ENCODE measurements at regions not wholly inside any gene's neighbourhood (a gene's known extent, or its start where the extent isn't known, plus 50 kb on each side); places are given as distances from the start of the nearest gene placed in this dataset.
A peak's percentile ranks its signal among the peaks of the same experiment; 100 is the strongest.

- POLR2A ChIA-PET (ENCODE audit: partially characterized antibody): no interaction called here
- intact Hi-C loops (cut with micrococcal nuclease): no loop called here
- peaks cover 0 to 4% (median 0%) of the 10 kb centered on the region in 8 donors for H3K9me3 Mint-ChIP-seq
Observed at GRCh38 chr5:89436464-89436863, 553.5 kb upstream of the MEF2C start.

DNA sequence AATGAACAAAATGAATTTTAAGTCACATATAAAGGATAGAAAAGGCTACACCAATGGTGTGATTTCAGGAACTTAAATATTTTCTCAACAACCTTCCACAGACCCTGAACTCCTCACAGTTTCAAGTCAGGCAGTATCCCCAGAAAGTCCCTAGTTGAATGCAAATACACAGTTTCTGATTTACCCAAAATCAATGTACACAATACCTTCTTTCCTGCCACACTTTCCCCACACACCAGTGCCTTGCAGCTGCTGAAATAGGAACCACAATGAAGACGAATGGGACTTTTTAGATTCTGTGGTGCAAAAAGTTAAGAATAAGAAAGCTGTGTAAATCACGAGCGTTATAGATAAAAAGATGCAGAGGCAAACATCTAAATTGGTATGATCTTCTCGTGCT is 552.4 kb upstream of the MEF2C start:
- DNase-seq: no peak
- Mint-ChIP-seq H3K27ac (no peak overlapping the region), H3K9me3 (peaks cover 0 to 9% (median 1%) of the 10 kb centered on the region in 8 donors), H3K4me3 (no peak overlapping the region), H3K27me3 (no peaks in the 10 kb centered on the region), H3K36me3 (no peaks in the 10 kb centered on the region), H3K4me1 (no peaks in the 10 kb centered on the region)
- H3K4me1 ChIP-seq (ENCODE audit: insufficient read depth, low read length): no peaks in the 10 kb centered on the region
- no peaks in the 10 kb centered on the region for H3K36me3 ChIP-seq (ENCODE audit: insufficient read depth, low read length)
- H3K9me3 ChIP-seq (ENCODE audit: control insufficient read depth in 1 of 2, low read length in 2 of 2): no peaks in the 10 kb centered on the region
- intact Hi-C loops (cut with micrococcal nuclease): no loop called here
- no peaks in the 10 kb centered on the region for H3K27me3 ChIP-seq (ENCODE audit: insufficient read depth, low read length)
- CTCF ChIA-PET (ENCODE audit: partially characterized antibody): no interaction called here
- POLR2A ChIA-PET (ENCODE audit: partially characterized antibody): no interaction called here
- H3K4me3 ChIP-seq (ENCODE audit: low read length in 2 of 2): no peak overlapping the region
- no peak overlapping the region for H3K27ac ChIP-seq (ENCODE audit: low read depth, low read length)

More at GRCh38 chr5:89436464-89436863, 553.5 kb upstream of the MEF2C start:
- no peaks in the 10 kb centered on the region for H3K27me3 ChIP-seq (ENCODE audit: insufficient read depth, low read length)
- no peak overlapping the region for H3K27ac Mint-ChIP-seq
- no peaks in the 10 kb centered on the region for H3K4me1 ChIP-seq (ENCODE audit: insufficient read depth, low read length)
- CTCF ChIA-PET (ENCODE audit: partially characterized antibody): interaction anchor here (0.8 kb wide), 1 partner anchor 9 kb away, joined by 3 read pairs; no protein-coding TSS in a partner anchor
- H3K9me3 ChIP-seq (ENCODE audit: control insufficient read depth in 1 of 2, low read length in 2 of 2): no peaks in the 10 kb centered on the region
- H3K4me3 Mint-ChIP-seq: no peak overlapping the region
- DNase-seq: no peak
- H3K4me1 Mint-ChIP-seq: no peaks in the 10 kb centered on the region
- no peaks in the 10 kb centered on the region for H3K36me3 ChIP-seq (ENCODE audit: insufficient read depth, low read length)
- no peaks in the 10 kb centered on the region for H3K27me3 Mint-ChIP-seq
- no peaks in the 10 kb centered on the region for H3K36me3 Mint-ChIP-seq
- no peak overlapping the region for H3K4me3 ChIP-seq (ENCODE audit: low read length in 2 of 2)
- H3K27ac ChIP-seq (ENCODE audit: low read depth, low read length): no peak overlapping the region

DNA sequence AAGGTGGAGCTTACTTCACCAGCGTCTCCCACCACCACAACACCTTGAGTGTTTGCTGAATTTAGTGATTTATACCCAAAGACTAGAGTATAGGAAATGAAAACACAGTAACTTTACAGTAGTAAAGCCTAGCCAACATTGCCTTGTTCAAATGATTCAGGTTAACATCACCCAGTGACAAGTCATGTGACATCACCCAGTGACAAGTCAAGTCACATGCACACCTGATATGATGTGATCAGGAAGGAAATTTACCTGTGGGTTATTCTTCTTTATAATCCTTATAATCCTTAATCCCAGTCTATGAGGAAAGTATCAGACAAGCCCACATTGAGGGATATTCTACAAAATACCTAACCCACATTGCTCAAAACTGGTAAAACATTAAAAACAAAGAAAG is 545.6 kb upstream of the MEF2C start:
- intact Hi-C loops (cut with micrococcal nuclease): no loop called here
- Histone ChIP-seq H3K9me3 (ENCODE audit: control insufficient read depth in 1 of 2, low read length in 2 of 2) (no peaks in the 10 kb centered on the region), H3K36me3 (ENCODE audit: insufficient read depth, low read length) (no peaks in the 10 kb centered on the region), H3K4me3 (ENCODE audit: low read length in 2 of 2) (no peak overlapping the region), H3K4me1 (ENCODE audit: insufficient read depth, low read length) (no peaks in the 10 kb centered on the region), H3K27me3 (ENCODE audit: insufficient read depth, low read length) (no peaks in the 10 kb centered on the region), H3K27ac (ENCODE audit: low read depth, low read length) (no peak overlapping the region)
- ChIA-PET POLR2A (ENCODE audit: partially characterized antibody) (no interaction called here), CTCF (ENCODE audit: partially characterized antibody) (no interaction called here)
- Mint-ChIP-seq H3K4me3 (no peak overlapping the region), H3K4me1 (no peaks in the 10 kb centered on the region), H3K27ac (no peak overlapping the region), H3K36me3 (no peaks in the 10 kb centered on the region), H3K27me3 (no peaks in the 10 kb centered on the region), H3K9me3 (peaks cover 0 to 13% (median 0%) of the 10 kb centered on the region in 8 donors)
- DNase-seq: no peak

DNA sequence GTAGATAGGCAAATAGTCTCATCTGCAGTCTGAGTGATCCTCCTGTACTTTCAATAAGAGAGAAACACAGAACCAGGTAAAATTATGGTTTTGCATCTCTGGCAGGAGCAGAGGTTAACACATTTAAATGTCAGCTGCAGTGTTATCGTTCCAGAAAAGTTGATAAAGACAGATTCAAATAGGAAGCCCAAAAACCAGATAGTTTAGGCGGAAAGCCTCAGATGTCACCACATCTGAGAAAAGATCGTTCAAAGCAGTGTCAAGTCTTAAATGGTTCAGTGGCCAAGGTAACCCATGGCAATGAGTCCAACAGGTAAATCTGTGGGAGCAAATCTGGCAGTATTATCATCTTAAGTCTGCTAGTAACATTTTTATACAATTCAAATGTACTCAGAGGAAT is 542.1 kb upstream of the MEF2C start:
- H3K4me3 ChIP-seq (ENCODE audit: low read length in 2 of 2): no peak overlapping the region
- H3K4me1 ChIP-seq (ENCODE audit: insufficient read depth, low read length): no peaks in the 10 kb centered on the region
- Mint-ChIP-seq H3K4me1 (no peaks in the 10 kb centered on the region), H3K27ac (peak overlapping the region in 1 of 7 donors; percentile 15), H3K27me3 (no peaks in the 10 kb centered on the region), H3K4me3 (no peak overlapping the region), H3K9me3 (peaks cover 0 to 4% (median 1%) of the 10 kb centered on the region in 8 donors), H3K36me3 (no peaks in the 10 kb centered on the region)
- intact Hi-C loops (cut with micrococcal nuclease): no loop called here
- no peak overlapping the region for H3K27ac ChIP-seq (ENCODE audit: low read depth, low read length)
- H3K36me3 ChIP-seq (ENCODE audit: insufficient read depth, low read length): no peaks in the 10 kb centered on the region
- ChIA-PET CTCF (ENCODE audit: partially characterized antibody) (no interaction called here), POLR2A (ENCODE audit: partially characterized antibody) (no interaction called here)
- no peaks in the 10 kb centered on the region for H3K27me3 ChIP-seq (ENCODE audit: insufficient read depth, low read length)
- H3K9me3 ChIP-seq (ENCODE audit: control insufficient read depth in 1 of 2, low read length in 2 of 2): no peaks in the 10 kb centered on the region
- no peak for DNase-seq

- H3K4me3 ChIP-seq (ENCODE audit: low read length in 2 of 2): no peak overlapping the region
- no peak overlapping the region for H3K27ac ChIP-seq (ENCODE audit: low read depth, low read length)
- Mint-ChIP-seq H3K27me3 (no peaks in the 10 kb centered on the region), H3K36me3 (no peaks in the 10 kb centered on the region), H3K4me1 (no peaks in the 10 kb centered on the region), H3K4me3 (no peak overlapping the region), H3K27ac (no peak overlapping the region), H3K9me3 (peaks cover 2 to 14% (median 4%) of the 10 kb centered on the region in 8 donors)
- H3K9me3 ChIP-seq (ENCODE audit: control insufficient read depth in 1 of 2, low read length in 2 of 2): no peaks in the 10 kb centered on the region
- H3K36me3 ChIP-seq (ENCODE audit: insufficient read depth, low read length): no peaks in the 10 kb centered on the region
- H3K27me3 ChIP-seq (ENCODE audit: insufficient read depth, low read length): no peaks in the 10 kb centered on the region
- no peaks in the 10 kb centered on the region for H3K4me1 ChIP-seq (ENCODE audit: insufficient read depth, low read length)
- CTCF ChIA-PET (ENCODE audit: partially characterized antibody): no interaction called here
- POLR2A ChIA-PET (ENCODE audit: partially characterized antibody): no interaction called here
- intact Hi-C loops (cut with micrococcal nuclease): no loop called here
- no peak for DNase-seq
Observed at GRCh38 chr5:89421035-89421434, 538.1 kb upstream of the MEF2C start.

DNA sequence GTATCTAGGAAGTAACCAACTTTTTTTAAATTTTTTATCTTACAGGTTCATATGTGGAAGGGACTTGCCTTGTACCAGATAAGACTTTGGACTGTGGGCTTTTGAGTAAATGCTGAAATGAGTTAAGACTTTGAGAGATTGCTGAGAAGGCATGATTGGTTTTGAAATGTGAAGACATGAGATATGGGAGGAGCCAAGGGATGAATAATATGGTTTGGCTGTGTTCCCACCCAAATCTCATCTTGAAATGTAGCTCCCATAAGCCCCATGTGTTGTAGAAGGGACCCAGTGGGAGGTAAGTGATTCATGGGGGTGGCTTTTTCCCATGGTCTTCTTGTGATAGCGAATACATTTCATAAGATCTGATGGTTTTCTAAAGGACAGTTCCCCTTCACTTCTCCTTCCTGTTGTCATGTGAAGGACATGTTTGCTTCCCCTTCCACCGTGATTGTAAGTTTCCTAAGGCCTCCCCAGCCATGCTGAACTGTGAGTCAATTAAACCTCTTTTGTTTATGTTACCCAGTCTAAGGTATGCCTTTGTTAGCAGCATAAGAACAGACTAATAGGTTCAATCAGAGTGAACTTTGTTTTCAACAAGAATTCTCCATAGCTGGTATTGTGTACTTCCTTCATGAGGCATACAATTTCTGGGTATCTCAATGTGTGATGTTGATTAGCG is 535.6 kb upstream of the MEF2C start:
- no peak for DNase-seq
- Mint-ChIP-seq H3K4me3 (no peak overlapping the region), H3K36me3 (no peaks in the 10 kb centered on the region), H3K9me3 (peaks cover 0 to 10% (median 5%) of the 10 kb centered on the region in 8 donors), H3K4me1 (no peaks in the 10 kb centered on the region), H3K27ac (no peak overlapping the region), H3K27me3 (no peaks in the 10 kb centered on the region)
- Histone ChIP-seq H3K4me3 (ENCODE audit: low read length in 2 of 2) (no peak overlapping the region), H3K36me3 (ENCODE audit: insufficient read depth, low read length) (no peaks in the 10 kb centered on the region), H3K4me1 (ENCODE audit: insufficient read depth, low read length) (no peaks in the 10 kb centered on the region), H3K27ac (ENCODE audit: low read depth, low read length) (no peak overlapping the region), H3K9me3 (ENCODE audit: control insufficient read depth in 1 of 2, low read length in 2 of 2) (no peaks in the 10 kb centered on the region), H3K27me3 (ENCODE audit: insufficient read depth, low read length) (no peaks in the 10 kb centered on the region)
- ChIA-PET POLR2A (ENCODE audit: partially characterized antibody) (no interaction called here), CTCF (ENCODE audit: partially characterized antibody) (no interaction called here)
- intact Hi-C loops (cut with micrococcal nuclease): no loop called here

DNA sequence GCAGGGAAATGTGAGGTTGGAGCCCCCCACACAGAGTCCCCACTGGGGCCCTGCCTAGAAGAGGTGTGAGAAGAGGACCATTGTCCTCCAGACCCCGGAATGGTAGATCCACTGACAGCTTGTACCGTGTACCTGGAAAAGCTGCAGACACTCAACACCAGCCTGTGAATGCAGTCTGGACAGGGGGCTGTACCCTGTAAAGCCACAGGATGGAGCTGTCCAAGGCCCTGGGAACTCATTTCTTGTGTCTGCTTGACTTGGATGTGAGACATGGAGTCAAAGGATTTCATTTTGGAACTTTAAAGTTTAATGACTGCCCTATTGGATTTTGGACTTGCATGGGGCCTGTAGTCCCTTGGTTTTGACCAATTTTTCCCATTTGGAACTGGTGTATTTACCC is 535.0 kb upstream of the MEF2C start:
- ChIA-PET CTCF (ENCODE audit: partially characterized antibody) (no interaction called here), POLR2A (ENCODE audit: partially characterized antibody) (no interaction called here)
- H3K36me3 ChIP-seq (ENCODE audit: insufficient read depth, low read length): no peaks in the 10 kb centered on the region
- H3K4me3 Mint-ChIP-seq: no peak overlapping the region
- H3K4me1 ChIP-seq (ENCODE audit: insufficient read depth, low read length): no peaks in the 10 kb centered on the region
- DNase-seq: no peak
- peaks cover 0 to 10% (median 5%) of the 10 kb centered on the region in 8 donors for H3K9me3 Mint-ChIP-seq
- no peak overlapping the region for H3K4me3 ChIP-seq (ENCODE audit: low read length in 2 of 2)
- H3K27ac ChIP-seq (ENCODE audit: low read depth, low read length): no peak overlapping the region
- H3K36me3 Mint-ChIP-seq: no peaks in the 10 kb centered on the region
- H3K9me3 ChIP-seq (ENCODE audit: control insufficient read depth in 1 of 2, low read length in 2 of 2): no peaks in the 10 kb centered on the region
- no peaks in the 10 kb centered on the region for H3K27me3 Mint-ChIP-seq
- intact Hi-C loops (cut with micrococcal nuclease): no loop called here
- no peak overlapping the region for H3K27ac Mint-ChIP-seq
- H3K27me3 ChIP-seq (ENCODE audit: insufficient read depth, low read length): no peaks in the 10 kb centered on the region
- H3K4me1 Mint-ChIP-seq: no peaks in the 10 kb centered on the region

GRCh38 chr5:89417515-89417914 is 534.5 kb upstream of the MEF2C start:
- Histone ChIP-seq H3K4me1 (ENCODE audit: insufficient read depth, low read length) (no peaks in the 10 kb centered on the region), H3K9me3 (ENCODE audit: control insufficient read depth in 1 of 2, low read length in 2 of 2) (no peaks in the 10 kb centered on the region), H3K27ac (ENCODE audit: low read depth, low read length) (no peak overlapping the region), H3K27me3 (ENCODE audit: insufficient read depth, low read length) (no peaks in the 10 kb centered on the region), H3K36me3 (ENCODE audit: insufficient read depth, low read length) (no peaks in the 10 kb centered on the region), H3K4me3 (ENCODE audit: low read length in 2 of 2) (no peak overlapping the region)
- intact Hi-C loops (cut with micrococcal nuclease): no loop called here
- peaks cover 0 to 10% (median 5%) of the 10 kb centered on the region in 8 donors for H3K9me3 Mint-ChIP-seq
- no peak for DNase-seq
- no peaks in the 10 kb centered on the region for H3K36me3 Mint-ChIP-seq
- no peak overlapping the region for H3K4me3 Mint-ChIP-seq
- H3K27me3 Mint-ChIP-seq: no peaks in the 10 kb centered on the region
- no peaks in the 10 kb centered on the region for H3K4me1 Mint-ChIP-seq
- POLR2A ChIA-PET (ENCODE audit: partially characterized antibody): no interaction called here
- CTCF ChIA-PET (ENCODE audit: partially characterized antibody): no interaction called here
- H3K27ac Mint-ChIP-seq: no peak overlapping the region
